PC-9 (cell line): ENCODE measurements at regions not wholly inside any gene's neighbourhood (a gene's known extent, or its start where the extent isn't known, plus 50 kb on each side); places are given as distances from the start of the nearest gene placed in this dataset.

Experiments
- CTCF ChIP-seq: fragments of 200-600 bp; sonication (generic); conservative IDR thresholded peaks from 2 replicates; pipeline ENCODE4 v1.6.1; 2017; ENCODE audit warnings: mixed run types, antibody characterized with exemption, mild to moderate bottlenecking, moderate library complexity
- EZH2 ChIP-seq: fragments of 200-600 bp; sonication (generic); IDR thresholded peaks from 2 replicates; pipeline ENCODE4 v1.8.0; 2017; ENCODE audit warnings: antibody characterized with exemption, low read depth

- TF ChIP-seq CTCF (no peak), EZH2 (no peak)
Measured at GRCh38 chr13:83804356-83804962, 77.8 kb downstream of the SLITRK1 start.
